IMR-90 (cell line): ENCODE measurements at regions not wholly inside any gene's neighbourhood (a gene's known extent, or its start where the extent isn't known, plus 50 kb on each side); places are given as distances from the start of the nearest gene placed in this dataset.

Source experiments
- BHLHE40 ChIP-seq: fragments of 150-350 bp; IDR thresholded peaks from 2 replicates; pipeline ENCODE4 v1.6.1; 2016; ENCODE audit warnings: mild to moderate bottlenecking, low read depth, low read length
- CEBPB ChIP-seq: IDR thresholded peaks from 2 replicates; pipeline ENCODE4 v1.6.1; 2012; ENCODE audit warnings: low read depth, low read length, improper control_type of control experiment
- CHD1 ChIP-seq: IDR thresholded peaks from 2 replicates; pipeline ENCODE4 v1.6.1; 2012; ENCODE audit warnings: low read depth, low read length, improper control_type of control experiment
- CTCF ChIP-seq: conservative IDR thresholded peaks from 2 replicates; pipeline ENCODE4 v1.5.1; 2012; ENCODE audit warnings: mild to moderate bottlenecking, low read depth, low read length, improper control_type of control experiment
- MAFK ChIP-seq: IDR thresholded peaks from 2 replicates; pipeline ENCODE4 v1.6.1; 2012; ENCODE audit warnings: low read depth, low read length, improper control_type of control experiment
- MAZ ChIP-seq: IDR thresholded peaks from 2 replicates; pipeline ENCODE4 v1.6.1; 2012; ENCODE audit warnings: low read depth, mild to moderate bottlenecking, low read length, improper control_type of control experiment, moderate library complexity, borderline replicate concordance
- POLR2A ChIP-seq: IDR thresholded peaks from 2 replicates; pipeline ENCODE4 v1.6.1; 2012; ENCODE audit warnings: mild to moderate bottlenecking, low read depth, low read length
- RAD21 ChIP-seq: IDR thresholded peaks from 2 replicates; pipeline ENCODE4 v1.6.1; 2012; ENCODE audit warnings: low read length, improper control_type of control experiment
- RCOR1 ChIP-seq: IDR thresholded peaks from 2 replicates; pipeline ENCODE4 v1.6.1; 2012; ENCODE audit warnings: mild to moderate bottlenecking, low read length, improper control_type of control experiment; ENCODE audit not compliant: insufficient replicate concordance
- RFX5 ChIP-seq: IDR thresholded peaks from 2 replicates; pipeline ENCODE4 v1.8.0; 2012; ENCODE audit warnings: low read depth, mild to moderate bottlenecking, low read length, moderate library complexity

- TF ChIP-seq CTCF = no peak
- no peak for TF ChIP-seq CEBPB
- TF ChIP-seq CHD1 = no peak
- no peak for TF ChIP-seq RAD21
- no peak for TF ChIP-seq RCOR1
- TF ChIP-seq MAZ = no peak
- no peak for TF ChIP-seq POLR2A
- no peak for TF ChIP-seq RFX5
- TF ChIP-seq MAFK = no peak
- no peak for TF ChIP-seq BHLHE40
These were observed 246.4 kb upstream of the PIK3R1 start for GRCh38 chr5:67969176-67969575.
